GM06990 (cell line): ENCODE measurements at regions not wholly inside any gene's neighbourhood (a gene's known extent, or its start where the extent isn't known, plus 50 kb on each side); places are given as distances from the start of the nearest gene placed in this dataset.

Experiments used
- DNase-seq: peaks from one replicate; pipeline ENCODE4 v3.0.0-alpha.2; 2011; ENCODE audit not compliant: insufficient read length; ENCODE audit errors: extremely low read depth
- H3K27me3 ChIP-seq: replicated peaks from 2 replicates; pipeline ENCODE4 v1.6.0; 2011; ENCODE audit warnings: low read length; ENCODE audit not compliant: control insufficient read depth, insufficient read depth
- H3K36me3 ChIP-seq: 2 replicates; pipeline ENCODE4 v1.5.1; 2011; ENCODE audit warnings: low read length; ENCODE audit not compliant: control insufficient read depth, insufficient read depth
- H3K4me3 ChIP-seq: replicated peaks from 2 replicates; pipeline ENCODE4 v1.5.1; 2011; ENCODE audit warnings: low read depth, mild to moderate bottlenecking, control low read depth, low read length
- CTCF ChIP-seq: IDR thresholded peaks from 2 replicates; pipeline ENCODE4 v1.5.1; 2011; ENCODE audit warnings: low read length, control low read depth, mild to moderate bottlenecking, inconsistent platforms; ENCODE audit not compliant: insufficient read depth, poor library complexity, severe bottlenecking

GRCh38 chr15:46304321-46304720, 669.5 kb downstream of the SQOR start:
- Histone ChIP-seq H3K4me3 (no peak overlapping the region), H3K36me3 (no peaks in the 10 kb centered on the region), H3K27me3 (no peaks in the 10 kb centered on the region)
- TF ChIP-seq CTCF = peak; percentile 49
- DNase-seq = no peak

GRCh38 chr15:46307746-46308145, 672.9 kb downstream of the SQOR start:
- no peak for DNase-seq
- H3K4me3 ChIP-seq = no peak overlapping the region
- TF ChIP-seq CTCF = no peak
- H3K36me3 ChIP-seq = no peaks in the 10 kb centered on the region
- no peaks in the 10 kb centered on the region for H3K27me3 ChIP-seq

- no peak for DNase-seq
- H3K4me3 ChIP-seq = no peak overlapping the region
- H3K27me3 ChIP-seq = no peaks in the 10 kb centered on the region
- H3K36me3 ChIP-seq = no peaks in the 10 kb centered on the region
- no peak for TF ChIP-seq CTCF
Observed at GRCh38 chr15:46309914-46310313, 675.1 kb downstream of the SQOR start.

GRCh38 chr15:46312133-46312740, 677.4 kb downstream of the SQOR start:
- Histone ChIP-seq H3K36me3 (no peaks in the 10 kb centered on the region), H3K4me3 (no peak overlapping the region), H3K27me3 (no peaks in the 10 kb centered on the region)
- no peak for DNase-seq
- TF ChIP-seq CTCF = peak; percentile 87

GRCh38 chr15:46315434-46315833, 680.6 kb downstream of the SQOR start:
- TF ChIP-seq CTCF = no peak
- no peak overlapping the region for H3K4me3 ChIP-seq
- DNase-seq = no peak
- H3K36me3 ChIP-seq = no peaks in the 10 kb centered on the region
- H3K27me3 ChIP-seq = no peaks in the 10 kb centered on the region

GRCh38 chr15:46316024-46316423, 681.2 kb downstream of the SQOR start:
- no peak for DNase-seq
- no peaks in the 10 kb centered on the region for H3K27me3 ChIP-seq
- TF ChIP-seq CTCF = no peak
- H3K36me3 ChIP-seq = no peaks in the 10 kb centered on the region
- no peak overlapping the region for H3K4me3 ChIP-seq
